GM23248 (cell line): ENCODE measurements at regions not wholly inside any gene's neighbourhood (a gene's known extent, or its start where the extent isn't known, plus 50 kb on each side); places are given as distances from the start of the nearest gene placed in this dataset.

Experiments
- DNase-seq: peaks from one replicate; pipeline ENCODE4 v3.0.0-alpha.2; 2015
- H2AFZ ChIP-seq: fragments of 200-600 bp; sonication (generic); 2 replicates; pipeline ENCODE4 v1.6.1; 2016; ENCODE audit warnings: antibody characterized with exemption
- H3F3A ChIP-seq: fragments of 200-600 bp; sonication (generic); 2 replicates; pipeline ENCODE4 v1.6.1; 2016; ENCODE audit warnings: mild to moderate bottlenecking, antibody characterized with exemption, mixed run types; ENCODE audit not compliant: insufficient read depth
- H3K27ac ChIP-seq: fragments of 200-600 bp; sonication (generic); 2 replicates; pipeline ENCODE4 v1.5.1; 2016; ENCODE audit warnings: mild to moderate bottlenecking
- H3K27me3 ChIP-seq: fragments of 200-600 bp; sonication (generic); replicated peaks from 2 replicates; pipeline ENCODE4 v1.6.1; 2016; ENCODE audit warnings: mild to moderate bottlenecking; ENCODE audit not compliant: insufficient read depth
- H3K36me3 ChIP-seq: fragments of 200-600 bp; sonication (generic); 2 replicates; pipeline ENCODE4 v1.6.1; 2016; ENCODE audit warnings: low read depth, mild to moderate bottlenecking
- H3K4me1 ChIP-seq: fragments of 200-600 bp; sonication (generic); 2 replicates; pipeline ENCODE4 v1.6.1; 2016; ENCODE audit warnings: mild to moderate bottlenecking; ENCODE audit not compliant: insufficient read depth
- H3K4me2 ChIP-seq: fragments of 200-600 bp; sonication (generic); one replicate; pipeline ENCODE4 v1.6.1; 2016; ENCODE audit warnings: mild to moderate bottlenecking; ENCODE audit not compliant: unreplicated experiment
- H3K4me3 ChIP-seq: fragments of 200-600 bp; sonication (generic); 2 replicates; pipeline ENCODE4 v1.5.1; 2016; ENCODE audit warnings: mild to moderate bottlenecking
- H3K79me2 ChIP-seq: fragments of 200-600 bp; sonication (generic); 2 replicates; pipeline ENCODE4 v1.6.1; 2016; ENCODE audit warnings: mild to moderate bottlenecking; ENCODE audit not compliant: insufficient read depth
- H3K9ac ChIP-seq: fragments of 200-600 bp; sonication (generic); 2 replicates; pipeline ENCODE4 v1.6.1; 2016; ENCODE audit warnings: mild to moderate bottlenecking
- H3K9me2 ChIP-seq: fragments of 200-600 bp; sonication (generic); 2 replicates; pipeline ENCODE4 v1.6.1; 2016; ENCODE audit warnings: mixed run types, mild to moderate bottlenecking, moderate library complexity; ENCODE audit not compliant: insufficient read depth
- H3K9me3 ChIP-seq: fragments of 200-600 bp; sonication (generic); one replicate; pipeline ENCODE4 v1.6.1; 2017; ENCODE audit warnings: low read depth
- H4K20me1 ChIP-seq: fragments of 200-600 bp; sonication (generic); 2 replicates; pipeline ENCODE4 v1.6.0; 2016; ENCODE audit not compliant: insufficient read depth
- EZH2 ChIP-seq: fragments of 200-600 bp; sonication (generic); IDR thresholded peaks from 2 replicates; pipeline ENCODE4 v1.6.1; 2018; ENCODE audit warnings: antibody characterized with exemption, mild to moderate bottlenecking; ENCODE audit not compliant: insufficient read depth, poor library complexity, severe bottlenecking
- EZH2phosphoT487 ChIP-seq: fragments of 200-600 bp; sonication (generic); IDR thresholded peaks from 2 replicates; pipeline ENCODE4 v1.6.1; 2018; ENCODE audit warnings: antibody characterized with exemption, moderate library complexity, mild to moderate bottlenecking, low read depth; ENCODE audit not compliant: insufficient read depth
- WGBS, 2 experiments: methylation state at CpG; one replicate each; pipeline ENCODE4 v1.1.6; 2015 to 2017; ENCODE audit warnings: low lambda C conversion rate in 2 of 2, low coverage in 1 of 2; ENCODE audit errors: missing lambda C conversion rate in 2 of 2; 5-methylcytosine and 5-hydroxymethylcytosine counted together
- in situ Hi-C: fragments of 300-500 bp; cut with MboI; formaldehyde crosslinking; loops from 2 replicates; pipeline ENCODE4 v1.15.0; 2020

GRCh38 chr4:20623939-20624338 lies 76.3 kb upstream of the PACRGL start:
- no peak overlapping the region for H3K4me2 ChIP-seq
- peaks cover 6% of the 10 kb centered on the region; the same call in 1 of the 2 replicates for H3K4me1 ChIP-seq
- 0 out of 2 replicates have a peak, but pooled peaks cover 2% of the 10 kb centered on the region for H4K20me1 ChIP-seq
- H3K4me3 ChIP-seq: no peak overlapping the region
- H3K27ac ChIP-seq: no peak overlapping the region
- peaks cover 4% of the 10 kb centered on the region; the same call in 1 of the 2 replicates for H3K9me2 ChIP-seq
- H3K9me3 ChIP-seq: no peaks in the 10 kb centered on the region
- H3K36me3 ChIP-seq: peaks cover 7% of the 10 kb centered on the region
- in situ Hi-C loops: no loop called here
- no peaks in the 10 kb centered on the region for H3K27me3 ChIP-seq
- H3K79me2 ChIP-seq: no peaks in the 10 kb centered on the region
- no peak overlapping the region for H2AFZ ChIP-seq
- no peak overlapping the region for H3K9ac ChIP-seq
- peaks cover 21% of the 10 kb centered on the region; the same call in 1 of the 2 replicates for H3F3A ChIP-seq
- no peak for DNase-seq
- TF ChIP-seq EZH2: no peak
- TF ChIP-seq EZH2phosphoT487: no peak

DNA sequence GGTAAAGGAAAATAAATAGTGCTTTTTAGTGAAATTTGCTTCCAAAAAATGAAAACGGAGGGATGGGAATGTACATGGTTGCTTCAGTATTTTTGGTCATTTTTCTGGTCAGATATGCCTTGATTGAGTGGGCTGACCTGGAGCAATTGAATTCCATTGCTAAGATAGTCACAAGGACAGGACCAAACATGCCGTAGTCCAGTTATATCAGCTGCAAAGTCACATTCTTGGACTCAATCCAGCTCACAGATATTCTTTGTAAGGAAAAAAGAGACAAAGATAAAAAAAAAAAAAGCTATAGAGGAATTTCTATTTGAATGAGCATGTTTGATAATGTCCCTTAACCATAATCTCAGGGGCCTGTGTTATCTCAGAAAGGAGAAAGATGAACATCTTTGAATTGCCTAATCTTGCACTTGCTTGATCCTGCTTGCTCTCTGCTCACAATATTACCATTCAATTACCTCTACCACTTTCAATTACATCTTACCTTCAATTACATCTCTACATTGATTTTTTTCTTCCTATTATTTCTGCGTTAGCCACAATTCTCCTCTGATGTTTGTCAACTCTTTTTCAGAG lies 75.4 kb upstream of the PACRGL start:
- DNase-seq: no peak
- no peak for TF ChIP-seq EZH2phosphoT487
- TF ChIP-seq EZH2: no peak
- Histone ChIP-seq H3K4me1 (peaks cover 6% of the 10 kb centered on the region; the same call in 1 of the 2 replicates), H3F3A (peaks cover 21% of the 10 kb centered on the region; the same call in 1 of the 2 replicates), H3K36me3 (peaks cover 7% of the 10 kb centered on the region), H3K4me2 (no peak overlapping the region), H3K4me3 (no peak overlapping the region), H3K27me3 (no peaks in the 10 kb centered on the region), H2AFZ (no peak overlapping the region), H3K9me2 (peaks cover 4% of the 10 kb centered on the region; the same call in 1 of the 2 replicates), H4K20me1 (0 out of 2 replicates have a peak, but pooled peaks cover 2% of the 10 kb centered on the region), H3K79me2 (no peaks in the 10 kb centered on the region), H3K9me3 (no peaks in the 10 kb centered on the region), H3K9ac (no peak overlapping the region), H3K27ac (no peak overlapping the region)
- in situ Hi-C loops: no loop called here
- WGBS, 2 experiments: 68 to 76% methylated on average over 3 of the region's 3 CpGs

DNA sequence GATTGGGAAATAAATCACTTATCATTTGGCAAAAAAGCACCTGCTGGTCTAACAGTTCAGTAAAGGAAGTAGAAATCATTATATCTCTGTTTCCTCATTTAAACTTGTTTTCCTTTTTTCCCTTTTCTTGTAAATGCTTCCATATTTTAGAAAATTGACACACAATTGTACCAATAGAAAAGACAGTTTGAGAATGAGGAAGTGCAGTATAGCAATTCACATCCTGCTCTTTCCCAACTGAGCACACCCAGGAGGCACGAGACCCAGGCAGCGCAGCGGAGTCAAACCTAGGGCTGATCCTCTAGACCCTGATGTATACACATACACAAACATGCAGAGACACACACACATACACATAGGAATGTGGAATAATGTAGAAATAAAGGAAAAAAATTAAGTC lies 74.8 kb upstream of the PACRGL start:
- DNase-seq: no peak
- in situ Hi-C loops: no loop called here
- Histone ChIP-seq H3K9me3 (no peaks in the 10 kb centered on the region), H4K20me1 (0 out of 2 replicates have a peak, but pooled peaks cover 2% of the 10 kb centered on the region), H3K27ac (no peak overlapping the region), H3K4me2 (no peak overlapping the region), H3K4me1 (peaks cover 6% of the 10 kb centered on the region; the same call in 1 of the 2 replicates), H2AFZ (no peak overlapping the region), H3K79me2 (no peaks in the 10 kb centered on the region), H3F3A (peaks cover 21% of the 10 kb centered on the region; the same call in 1 of the 2 replicates), H3K36me3 (peaks cover 5% of the 10 kb centered on the region), H3K27me3 (no peaks in the 10 kb centered on the region), H3K9ac (no peak overlapping the region), H3K9me2 (peaks cover 4% of the 10 kb centered on the region; the same call in 1 of the 2 replicates), H3K4me3 (no peak overlapping the region)
- no peak for TF ChIP-seq EZH2phosphoT487
- TF ChIP-seq EZH2: no peak
- 91 to 94% methylated on average over 3 of the region's 3 CpGs for WGBS, 2 experiments

GRCh38 chr4:20626326-20627005 lies 73.8 kb upstream of the PACRGL start:
- no peaks in the 10 kb centered on the region for H3K79me2 ChIP-seq
- 0 out of 2 replicates have a peak, but pooled peaks cover 2% of the 10 kb centered on the region for H4K20me1 ChIP-seq
- H3K9me2 ChIP-seq: peaks cover 4% of the 10 kb centered on the region; the same call in 1 of the 2 replicates
- 55 to 61% methylated on average over 5 of the region's 5 CpGs for WGBS, 2 experiments
- TF ChIP-seq EZH2phosphoT487: no peak
- TF ChIP-seq EZH2: no peak
- H3K4me1 ChIP-seq: peaks cover 6% of the 10 kb centered on the region; the same call in 1 of the 2 replicates
- in situ Hi-C loops: no loop called here
- H3K9me3 ChIP-seq: no peaks in the 10 kb centered on the region
- no peaks in the 10 kb centered on the region for H3K27me3 ChIP-seq
- no peak overlapping the region for H2AFZ ChIP-seq
- H3K27ac ChIP-seq: no peak overlapping the region
- H3K4me2 ChIP-seq: no peak overlapping the region
- H3K4me3 ChIP-seq: no peak overlapping the region
- H3K36me3 ChIP-seq: no peaks in the 10 kb centered on the region; the same call in 1 of the 2 replicates
- H3F3A ChIP-seq: peaks cover 21% of the 10 kb centered on the region; the same call in 1 of the 2 replicates
- DNase-seq: no peak
- no peak overlapping the region for H3K9ac ChIP-seq
